ENCODE measurements at regions not wholly inside any gene's neighbourhood (a gene's known extent, or its start where the extent isn't known, plus 50 kb on each side); places are given as distances from the start of the nearest gene placed in this dataset.
"Not testable (repeated sequence)": the region's sequence is repeated elsewhere in the genome, so short reads cannot be mapped to it uniquely, and the experiment has no call there.

DNA sequence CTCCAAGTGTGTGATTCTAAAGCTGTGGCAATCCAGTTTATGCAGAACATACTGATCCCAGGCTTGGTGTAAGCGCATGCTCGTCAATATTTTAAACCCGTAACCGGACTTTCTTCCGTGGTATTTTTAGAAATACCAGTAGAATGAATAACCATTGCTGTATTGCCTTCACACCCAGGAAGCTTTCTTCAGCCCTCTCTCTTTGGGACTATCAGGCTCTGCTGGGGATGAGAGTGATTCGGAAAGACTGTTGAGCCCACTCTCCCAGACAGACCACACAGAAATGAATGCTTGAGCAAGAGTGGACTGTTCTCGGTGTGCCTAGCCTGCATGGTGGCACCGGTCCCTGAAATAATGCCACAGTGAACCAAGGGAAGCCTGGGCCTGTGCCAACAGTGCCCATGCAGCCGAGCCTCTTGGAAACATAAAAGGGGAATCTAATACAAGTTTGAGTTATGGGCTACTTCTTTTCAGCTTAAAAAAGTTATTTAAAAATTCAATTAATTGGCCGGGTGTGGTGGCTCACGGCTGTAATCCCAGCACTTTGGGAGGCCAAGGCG is 89.9 kb upstream of the ELAC2 start:
- H3K27me3 Mint-ChIP-seq (ENCODE audit: low read depth) = no peaks in the 10 kb centered on the region
- CTCF ChIA-PET = interaction anchor here (1.5 kb wide), 1 partner anchor 77 kb away, joined by 3 read pairs; no protein-coding TSS in a partner anchor
- H3K4me1 Mint-ChIP-seq (ENCODE audit: low read depth) = no peaks in the 10 kb centered on the region
- H3K9me3 Mint-ChIP-seq (ENCODE audit: insufficient read depth) = peaks cover 3% of the 10 kb centered on the region
- ATAC-seq = no peak
- H3K27ac Mint-ChIP-seq = no peak overlapping the region
- H3K36me3 Mint-ChIP-seq (ENCODE audit: low read depth) = no peaks in the 10 kb centered on the region
- DNase-seq = no peak
- POLR2A ChIA-PET = no interaction called here
- H3K4me3 Mint-ChIP-seq = no peak overlapping the region

DNA sequence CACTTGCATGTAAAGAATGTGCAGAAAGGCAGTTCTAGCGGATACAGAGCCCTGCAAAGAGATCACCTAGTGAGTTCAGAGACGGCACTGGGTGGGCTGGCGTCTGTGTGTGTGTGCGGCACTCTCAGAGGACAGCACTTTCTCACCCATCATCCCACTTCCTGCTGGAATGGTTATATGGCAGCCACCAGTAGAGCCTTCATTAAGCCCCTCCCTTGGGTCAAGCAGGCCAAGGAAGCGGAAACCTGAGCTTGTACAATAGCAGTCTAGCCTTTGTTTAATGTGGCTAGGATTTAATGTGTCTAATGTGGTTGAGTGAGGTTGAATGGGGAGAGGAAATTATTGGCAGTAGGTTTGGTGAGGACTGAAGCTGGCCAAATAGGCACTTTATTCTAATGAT is 88.3 kb upstream of the ELAC2 start:
- no peaks in the 10 kb centered on the region for H3K27me3 Mint-ChIP-seq (ENCODE audit: low read depth)
- H3K4me3 Mint-ChIP-seq = no peak overlapping the region
- H3K27ac Mint-ChIP-seq = no peak overlapping the region
- peaks cover 10% of the 10 kb centered on the region for H3K9me3 Mint-ChIP-seq (ENCODE audit: insufficient read depth)
- no peaks in the 10 kb centered on the region for H3K4me1 Mint-ChIP-seq (ENCODE audit: low read depth)
- ATAC-seq (no peak), DNase-seq (no peak)
- ChIA-PET CTCF (no interaction called here), POLR2A (no interaction called here)
- no peaks in the 10 kb centered on the region for H3K36me3 Mint-ChIP-seq (ENCODE audit: low read depth)

DNA sequence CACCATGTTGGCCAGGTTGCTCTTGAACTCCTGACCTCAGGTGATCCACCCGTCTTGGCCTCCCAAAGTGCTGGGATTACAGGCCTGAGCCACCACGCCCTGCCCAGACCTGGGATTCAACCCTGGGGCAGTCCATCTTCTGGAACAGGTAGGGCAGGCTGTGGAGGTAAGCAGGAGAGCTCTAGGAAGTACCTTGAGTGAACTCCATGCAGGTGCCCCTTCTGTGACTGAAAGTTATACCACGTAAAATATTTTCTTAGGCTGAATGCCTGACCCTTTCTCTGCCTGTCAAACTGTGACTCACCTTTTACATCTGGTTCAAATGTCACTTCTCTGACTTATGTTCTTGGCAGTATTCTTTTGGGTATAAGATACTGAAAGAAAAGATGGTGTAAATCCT is 86.7 kb upstream of the ELAC2 start:
- ATAC-seq = no peak
- Mint-ChIP-seq H3K9me3 (ENCODE audit: insufficient read depth) (peaks cover 10% of the 10 kb centered on the region), H3K4me3 (no peak overlapping the region), H3K27me3 (ENCODE audit: low read depth) (no peaks in the 10 kb centered on the region), H3K27ac (no peak overlapping the region), H3K36me3 (ENCODE audit: low read depth) (no peaks in the 10 kb centered on the region), H3K4me1 (ENCODE audit: low read depth) (no peaks in the 10 kb centered on the region)
- ChIA-PET POLR2A (no interaction called here), CTCF (no interaction called here)
- DNase-seq = no peak

DNA sequence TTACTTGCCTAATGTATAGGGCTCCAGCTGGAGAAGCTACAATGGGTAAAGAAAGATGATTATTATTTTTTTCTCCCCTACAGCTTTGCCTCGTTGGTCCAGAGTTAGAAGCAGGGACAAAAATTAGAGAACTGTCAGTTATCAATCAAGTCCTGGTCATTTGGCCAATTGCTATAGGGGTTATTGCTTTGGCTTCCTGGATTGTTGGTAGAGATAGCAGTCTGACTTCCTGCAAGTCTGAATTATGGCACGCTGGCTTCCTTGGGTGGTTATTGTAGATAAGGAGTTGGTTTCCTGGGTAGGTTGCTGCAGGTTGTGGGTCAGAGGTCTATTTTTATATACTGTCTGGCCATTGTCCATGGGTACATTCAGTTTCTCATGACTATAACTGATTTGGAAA is 84.7 kb upstream of the ELAC2 start:
- ChIA-PET CTCF (no interaction called here), POLR2A (no interaction called here)
- no peak overlapping the region for H3K27ac Mint-ChIP-seq

DNA sequence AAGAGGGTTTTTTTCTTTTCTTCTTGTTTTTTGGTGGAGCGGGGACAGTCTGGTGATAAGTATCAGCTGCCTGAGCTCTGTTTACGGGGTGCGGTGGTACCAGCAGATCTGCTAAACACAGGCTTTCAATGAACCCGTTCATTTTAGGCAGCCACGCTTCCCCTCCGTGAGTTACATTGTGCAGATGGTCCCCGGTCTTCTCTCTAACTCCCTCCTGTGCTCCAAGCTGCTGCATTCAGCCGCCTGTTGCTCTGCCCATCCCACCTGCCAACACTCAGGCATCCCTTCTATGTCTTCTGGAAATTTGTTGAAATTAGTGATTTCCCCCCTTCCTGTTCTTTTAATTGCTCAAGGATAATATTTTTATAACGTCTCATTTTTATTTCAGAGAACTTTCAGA is 82.1 kb upstream of the ELAC2 start:
- ChIA-PET CTCF (interaction anchor here (0.6 kb wide), 1 partner anchor 55 kb away, joined by 3 read pairs; no protein-coding TSS in a partner anchor), POLR2A (no interaction called here)
- no peak overlapping the region for H3K4me3 Mint-ChIP-seq
- H3K27ac Mint-ChIP-seq = no peak overlapping the region
- ATAC-seq (no peak), DNase-seq (no peak)
- no peaks in the 10 kb centered on the region for H3K36me3 Mint-ChIP-seq (ENCODE audit: low read depth)
- H3K9me3 Mint-ChIP-seq (ENCODE audit: insufficient read depth) = peaks cover 10% of the 10 kb centered on the region
- no peaks in the 10 kb centered on the region for H3K4me1 Mint-ChIP-seq (ENCODE audit: low read depth)
- no peaks in the 10 kb centered on the region for H3K27me3 Mint-ChIP-seq (ENCODE audit: low read depth)

More for the DNA sequence above, 84.7 kb upstream of the ELAC2 start:
- Mint-ChIP-seq H3K9me3 (ENCODE audit: insufficient read depth) (peaks cover 10% of the 10 kb centered on the region), H3K4me1 (ENCODE audit: low read depth) (no peaks in the 10 kb centered on the region), H3K4me3 (no peak overlapping the region), H3K27me3 (ENCODE audit: low read depth) (no peaks in the 10 kb centered on the region), H3K36me3 (ENCODE audit: low read depth) (no peaks in the 10 kb centered on the region)
- ATAC-seq (no peak), DNase-seq (no peak)

DNA sequence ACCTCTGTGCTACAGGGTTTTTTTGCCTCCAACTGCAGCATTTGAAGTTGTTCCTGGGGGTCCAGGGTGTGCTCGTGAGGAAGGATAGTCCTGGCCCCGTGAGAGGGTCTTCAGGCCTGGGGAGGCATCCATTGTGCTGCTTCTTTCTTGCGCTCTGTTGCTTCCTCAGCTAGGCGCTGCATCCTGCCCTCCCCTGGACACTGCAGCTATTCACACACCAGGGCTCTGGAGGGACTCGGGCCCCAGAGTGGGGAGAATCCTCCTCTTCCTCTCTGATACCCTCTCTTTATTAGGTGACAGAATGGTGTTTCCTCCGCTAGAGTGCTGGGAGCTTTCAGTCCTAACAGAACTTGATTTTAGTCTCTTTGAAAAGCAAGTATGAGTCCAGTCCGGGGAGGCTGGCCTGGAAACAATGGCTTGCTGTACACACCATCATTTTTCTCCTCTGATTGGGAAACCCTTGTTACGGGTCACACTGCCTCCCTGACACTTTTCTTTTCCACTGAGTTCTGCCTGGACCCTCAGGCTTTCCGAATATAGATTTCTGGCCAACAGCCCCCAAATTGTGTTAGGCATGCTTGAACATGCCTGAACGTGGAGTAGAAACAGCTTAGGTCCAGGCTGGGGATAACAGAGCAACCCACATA is 81.4 kb upstream of the ELAC2 start:
- CTCF ChIA-PET = interaction anchor here (0.6 kb wide), 1 partner anchor 56 kb away, joined by 3 read pairs; no protein-coding TSS in a partner anchor
- H3K4me3 Mint-ChIP-seq = no peak overlapping the region
- no peaks in the 10 kb centered on the region for H3K4me1 Mint-ChIP-seq (ENCODE audit: low read depth)
- H3K9me3 Mint-ChIP-seq (ENCODE audit: insufficient read depth) = peaks cover 10% of the 10 kb centered on the region
- no peak overlapping the region for H3K27ac Mint-ChIP-seq
- DNase-seq = no peak
- POLR2A ChIA-PET = no interaction called here
- H3K27me3 Mint-ChIP-seq (ENCODE audit: low read depth) = no peaks in the 10 kb centered on the region
- ATAC-seq = no peak
- no peaks in the 10 kb centered on the region for H3K36me3 Mint-ChIP-seq (ENCODE audit: low read depth)

DNA sequence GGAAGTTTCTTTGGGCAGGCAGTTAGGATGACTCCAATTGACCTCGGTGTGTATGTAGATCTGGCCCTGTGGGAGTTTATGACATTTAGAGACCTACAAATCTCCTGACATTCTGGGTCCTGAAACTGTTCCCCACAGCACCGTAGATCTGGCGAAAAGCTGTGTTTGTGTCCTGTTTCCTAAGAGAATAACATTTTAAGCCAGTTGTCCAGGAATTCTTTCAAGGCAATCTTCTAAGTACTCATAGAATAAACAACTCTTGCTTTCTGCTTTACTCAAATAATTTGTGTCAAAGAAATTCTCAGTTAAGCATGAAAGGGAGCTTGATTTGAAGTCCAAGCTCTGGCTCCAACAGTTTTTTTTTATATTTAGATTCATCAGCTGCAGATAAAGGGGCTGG is 78.5 kb upstream of the ELAC2 start:
- H3K27me3 Mint-ChIP-seq (ENCODE audit: low read depth) = no peaks in the 10 kb centered on the region
- no peak for ATAC-seq
- POLR2A ChIA-PET = no interaction called here
- H3K36me3 Mint-ChIP-seq (ENCODE audit: low read depth) = no peaks in the 10 kb centered on the region
- DNase-seq = no peak
- no peak overlapping the region for H3K27ac Mint-ChIP-seq
- CTCF ChIA-PET = interaction anchor here (1.4 kb wide), 1 partner anchor 65 kb away, joined by 3 read pairs; no protein-coding TSS in a partner anchor
- H3K4me1 Mint-ChIP-seq (ENCODE audit: low read depth) = no peaks in the 10 kb centered on the region
- no peak overlapping the region for H3K4me3 Mint-ChIP-seq
- no peaks in the 10 kb centered on the region for H3K9me3 Mint-ChIP-seq (ENCODE audit: insufficient read depth)

DNA sequence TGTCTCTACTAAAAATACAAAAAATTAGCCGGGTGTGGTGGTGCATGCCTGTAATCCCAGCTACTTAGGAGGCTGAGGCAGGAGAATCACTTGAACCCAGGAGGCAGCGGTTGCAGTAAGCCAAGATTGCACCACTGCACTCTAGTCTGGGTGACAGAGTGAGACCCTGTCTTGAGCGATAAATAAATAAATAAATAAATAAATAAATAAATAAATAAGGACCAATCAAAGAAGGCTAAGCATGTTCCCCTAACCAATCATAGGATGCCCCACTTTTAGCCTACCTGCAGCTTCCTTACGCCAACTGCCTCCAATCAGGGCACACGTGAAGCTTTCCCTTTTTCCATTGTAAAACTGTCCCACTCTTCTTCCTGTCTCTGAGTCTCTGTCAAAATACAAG is 74.2 kb upstream of the ELAC2 start:
- CTCF ChIA-PET; H3K4me1 Mint-ChIP-seq (ENCODE audit: low read depth); H3K9me3 Mint-ChIP-seq (ENCODE audit: insufficient read depth); H3K36me3 Mint-ChIP-seq (ENCODE audit: low read depth); DNase-seq; H3K27me3 Mint-ChIP-seq (ENCODE audit: low read depth); POLR2A ChIA-PET; H3K27ac Mint-ChIP-seq; ATAC-seq; H3K4me3 Mint-ChIP-seq: not testable (repeated sequence)

DNA sequence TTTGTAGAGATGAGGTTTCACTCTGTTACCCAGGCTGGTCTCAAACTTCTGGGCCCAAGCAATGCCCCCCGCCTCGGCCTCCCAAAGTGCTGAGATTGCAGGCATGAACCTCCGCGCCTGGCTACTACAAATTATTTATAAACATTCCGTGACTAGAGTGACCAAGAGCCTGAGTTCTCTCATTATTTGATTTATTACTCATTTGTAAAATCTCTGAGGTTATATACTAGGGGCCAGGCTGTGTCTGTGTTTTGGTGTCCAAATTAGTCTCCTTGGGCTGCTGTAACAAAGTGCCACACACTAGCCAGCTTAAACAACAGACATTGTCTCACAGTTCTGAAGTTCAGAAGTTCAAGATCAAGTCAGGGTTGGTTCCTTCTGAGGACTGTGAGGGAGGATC is 70.8 kb upstream of the ELAC2 start:
- H3K4me1 Mint-ChIP-seq (ENCODE audit: low read depth) = peaks cover 2% of the 10 kb centered on the region
- POLR2A ChIA-PET = no interaction called here
- H3K36me3 Mint-ChIP-seq (ENCODE audit: low read depth) = no peaks in the 10 kb centered on the region
- no peaks in the 10 kb centered on the region for H3K27me3 Mint-ChIP-seq (ENCODE audit: low read depth)
- no peak for ATAC-seq
- no peaks in the 10 kb centered on the region for H3K9me3 Mint-ChIP-seq (ENCODE audit: insufficient read depth)
- CTCF ChIA-PET = no interaction called here
- no peak overlapping the region for H3K4me3 Mint-ChIP-seq
- no peak for DNase-seq
- no peak overlapping the region for H3K27ac Mint-ChIP-seq

DNA sequence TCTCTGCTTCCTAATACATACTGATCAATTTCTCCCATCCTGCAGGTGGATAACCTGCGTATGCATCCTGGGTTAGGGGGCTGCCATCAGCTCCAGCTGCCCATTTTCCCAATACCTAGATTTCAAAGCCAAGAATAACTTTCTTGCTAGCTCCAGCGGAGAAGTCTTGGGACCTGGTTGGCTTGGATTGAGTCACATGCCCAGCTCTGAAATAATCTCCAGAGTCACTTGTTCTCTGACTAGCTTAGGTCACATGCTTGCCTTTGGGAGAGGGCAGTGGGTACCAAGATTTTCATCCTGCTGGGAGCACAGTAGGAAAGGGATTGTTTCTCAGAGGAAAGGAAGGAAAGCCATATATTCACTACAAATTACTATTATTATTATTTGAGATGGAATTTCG is 70.0 kb upstream of the ELAC2 start:
- ATAC-seq (no peak), DNase-seq (no peak)
- Mint-ChIP-seq H3K9me3 (ENCODE audit: insufficient read depth) (no peaks in the 10 kb centered on the region), H3K27ac (no peak overlapping the region), H3K4me1 (ENCODE audit: low read depth) (peaks cover 2% of the 10 kb centered on the region), H3K27me3 (ENCODE audit: low read depth) (no peaks in the 10 kb centered on the region), H3K4me3 (no peak overlapping the region), H3K36me3 (ENCODE audit: low read depth) (no peaks in the 10 kb centered on the region)
- ChIA-PET POLR2A (no interaction called here), CTCF (no interaction called here)

DNA sequence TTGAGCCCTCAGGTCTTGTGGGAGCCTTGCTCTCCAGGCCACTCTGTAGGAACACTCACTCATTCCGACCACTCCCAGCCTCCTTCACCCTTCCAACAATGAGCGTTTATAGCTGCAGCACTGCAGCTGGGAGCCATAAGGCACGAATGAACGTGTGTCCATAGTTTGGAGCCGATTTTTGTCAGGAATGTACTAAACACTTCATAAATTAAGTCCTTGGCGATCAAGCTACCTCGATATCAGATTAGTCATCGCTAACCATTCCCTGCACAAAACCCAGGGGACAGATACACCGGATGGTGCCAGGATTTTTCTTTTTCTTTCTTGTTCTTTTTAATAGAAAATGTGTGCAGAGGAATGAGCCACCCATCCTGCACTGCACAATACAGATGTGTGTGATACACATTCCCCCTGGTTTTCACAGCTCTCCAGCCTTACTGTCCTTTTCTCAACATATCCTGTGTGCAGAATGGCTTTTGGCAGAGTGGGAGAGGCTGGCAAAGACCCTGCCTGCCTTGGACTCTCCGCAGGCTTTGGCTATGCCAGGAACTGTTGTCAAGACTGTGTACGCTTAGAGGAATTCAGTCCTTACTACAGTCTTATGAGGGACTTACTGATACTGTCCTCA is 68.4 kb upstream of the ELAC2 start:
- Mint-ChIP-seq H3K4me3 (no peak overlapping the region), H3K36me3 (ENCODE audit: low read depth) (no peaks in the 10 kb centered on the region), H3K27me3 (ENCODE audit: low read depth) (no peaks in the 10 kb centered on the region), H3K9me3 (ENCODE audit: insufficient read depth) (no peaks in the 10 kb centered on the region), H3K27ac (no peak overlapping the region), H3K4me1 (ENCODE audit: low read depth) (peaks cover 2% of the 10 kb centered on the region)
- ChIA-PET CTCF (no interaction called here), POLR2A (no interaction called here)
- ATAC-seq = no peak
- no peak for DNase-seq

DNA sequence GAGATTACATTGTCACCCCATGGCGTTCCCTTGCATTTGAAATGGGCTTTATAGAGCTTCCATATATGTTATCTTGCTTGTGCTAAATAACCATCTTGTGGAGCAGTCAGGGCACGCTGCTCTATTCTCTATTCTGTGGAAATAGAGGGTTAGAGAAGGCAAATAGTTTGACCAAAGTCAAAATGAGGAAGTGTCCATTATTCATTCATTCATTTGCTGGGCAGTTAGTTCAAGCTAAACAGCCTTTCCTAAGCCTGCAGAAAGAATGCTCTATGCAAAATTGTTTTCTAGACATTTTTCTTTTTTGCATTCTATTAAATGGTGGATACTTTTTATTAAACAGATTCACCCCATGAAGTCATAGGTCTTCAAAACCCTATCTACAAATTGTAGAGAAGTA is 67.8 kb upstream of the ELAC2 start:
- ATAC-seq = no peak

More for the DNA sequence above, 67.8 kb upstream of the ELAC2 start:
- peaks cover 2% of the 10 kb centered on the region for H3K4me1 Mint-ChIP-seq (ENCODE audit: low read depth)
- no peaks in the 10 kb centered on the region for H3K27me3 Mint-ChIP-seq (ENCODE audit: low read depth)
- no peak for DNase-seq
- POLR2A ChIA-PET = no interaction called here
- H3K9me3 Mint-ChIP-seq (ENCODE audit: insufficient read depth) = no peaks in the 10 kb centered on the region
- H3K4me3 Mint-ChIP-seq = no peak overlapping the region
- H3K36me3 Mint-ChIP-seq (ENCODE audit: low read depth) = no peaks in the 10 kb centered on the region
- H3K27ac Mint-ChIP-seq = no peak overlapping the region
- CTCF ChIA-PET = no interaction called here
